ENCODE measurements at regions not wholly inside any gene's neighbourhood (a gene's known extent, or its start where the extent isn't known, plus 50 kb on each side); places are given as distances from the start of the nearest gene placed in this dataset.

DNA sequence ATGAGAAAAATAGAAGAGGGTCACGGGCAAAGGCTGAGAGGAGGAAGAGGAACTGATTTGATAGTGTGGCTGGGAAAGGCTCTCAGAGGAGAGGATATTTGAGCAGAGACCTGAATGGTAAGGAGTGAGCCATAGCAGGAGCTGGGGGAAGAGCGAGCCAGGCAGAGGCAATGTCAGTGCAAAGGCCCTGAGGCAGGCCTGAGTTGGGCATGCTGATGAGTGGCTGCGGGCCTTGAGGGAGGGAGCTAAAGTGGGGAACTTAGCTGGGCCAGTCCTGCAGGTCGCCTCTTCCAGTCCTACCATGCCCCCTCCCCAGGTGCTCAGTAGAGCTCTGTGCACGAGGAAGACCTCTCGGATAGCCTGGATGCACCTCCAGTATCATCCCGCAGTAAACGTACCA lies 55.4 kb upstream of the FGFR2 start:
- peaks cover 36% of the 10 kb centered on the region for H3K4me1 Mint-ChIP-seq
- peaks cover 16% of the 10 kb centered on the region for H3K9me3 Mint-ChIP-seq
- no peak overlapping the region for H3K4me3 Mint-ChIP-seq
- no peak for DNase-seq
- peaks cover 12% of the 10 kb centered on the region for H3K27me3 Mint-ChIP-seq (ENCODE audit: low read depth, poor library complexity)
- H3K27ac Mint-ChIP-seq, result no peak overlapping the region
- H3K36me3 Mint-ChIP-seq (ENCODE audit: low read depth), result no peaks in the 10 kb centered on the region
- TF ChIP-seq, protein P1, sequence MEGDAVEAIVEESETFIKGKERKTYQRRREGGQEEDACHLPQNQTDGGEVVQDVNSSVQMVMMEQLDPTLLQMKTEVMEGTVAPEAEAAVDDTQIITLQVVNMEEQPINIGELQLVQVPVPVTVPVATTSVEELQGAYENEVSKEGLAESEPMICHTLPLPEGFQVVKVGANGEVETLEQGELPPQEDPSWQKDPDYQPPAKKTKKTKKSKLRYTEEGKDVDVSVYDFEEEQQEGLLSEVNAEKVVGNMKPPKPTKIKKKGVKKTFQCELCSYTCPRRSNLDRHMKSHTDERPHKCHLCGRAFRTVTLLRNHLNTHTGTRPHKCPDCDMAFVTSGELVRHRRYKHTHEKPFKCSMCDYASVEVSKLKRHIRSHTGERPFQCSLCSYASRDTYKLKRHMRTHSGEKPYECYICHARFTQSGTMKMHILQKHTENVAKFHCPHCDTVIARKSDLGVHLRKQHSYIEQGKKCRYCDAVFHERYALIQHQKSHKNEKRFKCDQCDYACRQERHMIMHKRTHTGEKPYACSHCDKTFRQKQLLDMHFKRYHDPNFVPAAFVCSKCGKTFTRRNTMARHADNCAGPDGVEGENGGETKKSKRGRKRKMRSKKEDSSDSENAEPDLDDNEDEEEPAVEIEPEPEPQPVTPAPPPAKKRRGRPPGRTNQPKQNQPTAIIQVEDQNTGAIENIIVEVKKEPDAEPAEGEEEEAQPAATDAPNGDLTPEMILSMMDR (IDR thresholded peaks at IDR 0.05), result no peak

DNA sequence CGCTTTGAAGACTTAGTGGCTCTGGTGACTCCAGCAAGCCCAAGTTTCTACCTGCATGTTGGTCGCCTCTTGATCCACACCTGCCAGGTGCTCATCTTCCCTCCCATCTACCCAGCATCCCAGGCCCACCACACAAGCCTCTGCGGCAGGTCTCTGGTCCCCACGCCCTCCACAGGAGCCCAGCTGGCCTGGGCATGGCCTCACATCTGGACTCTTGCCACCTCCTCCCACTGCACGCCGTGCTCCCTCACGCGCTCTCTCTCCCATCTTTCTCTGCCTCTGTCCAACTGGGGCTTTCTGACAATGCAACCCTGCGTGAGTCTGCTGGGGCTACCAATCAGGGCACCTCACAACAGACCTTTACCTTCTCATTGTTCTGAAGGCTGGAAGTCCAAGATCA lies 50.2 kb upstream of the FGFR2 start:
- no peaks in the 10 kb centered on the region for H3K36me3 Mint-ChIP-seq (ENCODE audit: low read depth)
- TF ChIP-seq, protein P1 (IDR thresholded peaks at IDR 0.05), result no peak
- peaks cover 9% of the 10 kb centered on the region for H3K9me3 Mint-ChIP-seq
- DNase-seq, result no peak
- peaks cover 47% of the 10 kb centered on the region for H3K4me1 Mint-ChIP-seq
- H3K4me3 Mint-ChIP-seq, result no peak overlapping the region
- H3K27me3 Mint-ChIP-seq (ENCODE audit: low read depth, poor library complexity), result peaks cover 11% of the 10 kb centered on the region
- H3K27ac Mint-ChIP-seq, result no peak overlapping the region

DNA sequence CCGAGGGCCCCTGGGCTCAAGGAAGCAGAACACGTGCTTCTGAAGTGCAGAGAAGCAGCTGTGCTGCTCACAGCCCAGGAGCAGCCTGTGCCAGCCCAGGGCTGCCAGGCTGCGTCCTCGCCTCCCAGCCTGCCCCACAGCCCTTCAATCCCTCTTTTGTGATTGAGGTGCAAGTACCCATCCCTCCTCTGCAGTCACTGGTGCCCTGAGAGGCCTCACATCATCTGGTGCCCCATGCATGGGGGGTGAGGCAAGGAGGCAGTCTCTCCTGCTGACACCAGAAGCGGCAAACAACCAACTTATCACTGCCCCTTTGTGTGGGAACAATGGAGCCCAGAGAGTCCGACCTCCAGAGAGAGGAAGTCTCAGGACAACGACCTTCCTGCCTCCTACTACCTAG lies 49.8 kb upstream of the FGFR2 start:
- H3K27me3 Mint-ChIP-seq (ENCODE audit: low read depth, poor library complexity), result peaks cover 14% of the 10 kb centered on the region
- no peak overlapping the region for H3K27ac Mint-ChIP-seq
- no peaks in the 10 kb centered on the region for H3K36me3 Mint-ChIP-seq (ENCODE audit: low read depth)
- TF ChIP-seq, protein P1 (IDR thresholded peaks at IDR 0.05), result no peak
- no peak for DNase-seq
- peaks cover 6% of the 10 kb centered on the region for H3K9me3 Mint-ChIP-seq
- no peak overlapping the region for H3K4me3 Mint-ChIP-seq
- peaks cover 44% of the 10 kb centered on the region for H3K4me1 Mint-ChIP-seq

Measured in nephron progenitor cell (in vitro differentiated cells).